Gastroesophageal sphincter (tissue), 4 donors: ENCODE measurements at regions not wholly inside any gene's neighbourhood (a gene's known extent, or its start where the extent isn't known, plus 50 kb on each side); places are given as distances from the start of the nearest gene placed in this dataset.

Source experiments
- ATAC-seq: fragments of 150-250 bp; one replicate; pipeline ENCODE4 v1.9.1; 2016; ENCODE audit warnings: mild to moderate bottlenecking, moderate library complexity
- H3K27ac ChIP-seq, 4 donors: fragments of 200-600 bp; sonication (generic) in 3 of 4; 1 replicate in 3 of 4; 2 replicates in 1 of 4; pipeline ENCODE4 v1.5.1; 2016 to 2019
- H3K27me3 ChIP-seq: fragments of 200-600 bp; sonication (generic); one replicate; pipeline ENCODE4 v1.5.1; 2019
- H3K36me3 ChIP-seq, 2 donors: fragments of 200-600 bp; sonication (generic); one replicate each; pipeline ENCODE4 v1.5.1; 2019; ENCODE audit warnings: control low read depth in 1 of 2
- H3K4me1 ChIP-seq, 3 donors: fragments of 200-600 bp; sonication (generic); 1 replicate in 2 of 3; 2 replicates in 1 of 3; pipeline ENCODE4 v1.5.1; 2016 to 2019; ENCODE audit warnings: control low read depth in 2 of 3
- H3K4me3 ChIP-seq, 2 donors: fragments of 200-600 bp; sonication (generic); one replicate each; pipeline ENCODE4 v1.5.1; 2019; ENCODE audit warnings: mild to moderate bottlenecking in 1 of 2, moderate library complexity in 1 of 2
- H3K9me3 ChIP-seq, 3 donors: fragments of 200-600 bp; sonication (generic); one replicate each; pipeline ENCODE4 v1.5.1; 2017 to 2019; ENCODE audit warnings: control low read depth in 2 of 3
- CTCF ChIP-seq, 4 experiments: fragments of 200-600 bp in 2 of 4; fragments of 450-650 bp in 2 of 4; sonication (generic) in 1 of 4; IDR thresholded peaks; one replicate each; pipeline ENCODE4 v1.5.1; 2017 to 2019; ENCODE audit warnings: antibody characterized with exemption in 4 of 4, mild to moderate bottlenecking in 2 of 4, moderate library complexity in 2 of 4
- EP300 ChIP-seq: sonication (generic); formaldehyde crosslinking; IDR thresholded peaks from one replicate; pipeline ENCODE4 v1.6.1; 2017; ENCODE audit warnings: antibody characterized with exemption, mild to moderate bottlenecking
- POLR2A ChIP-seq, 2 donors: fragments of 450-650 bp; IDR thresholded peaks; one replicate each; pipeline ENCODE4 v1.6.1; 2017; ENCODE audit warnings: antibody characterized with exemption in 2 of 2, mild to moderate bottlenecking in 2 of 2, moderate library complexity in 1 of 2
- POLR2AphosphoS5 ChIP-seq: sonication (generic); formaldehyde crosslinking; IDR thresholded peaks from one replicate; pipeline ENCODE4 v1.6.1; 2017; ENCODE audit warnings: antibody characterized with exemption
- WGBS, 2 donors: methylation state at CpG; one replicate each; pipeline ENCODE4 v1.1.5; 2018; ENCODE audit warnings: low coverage in 1 of 2; 5-methylcytosine and 5-hydroxymethylcytosine counted together

DNA sequence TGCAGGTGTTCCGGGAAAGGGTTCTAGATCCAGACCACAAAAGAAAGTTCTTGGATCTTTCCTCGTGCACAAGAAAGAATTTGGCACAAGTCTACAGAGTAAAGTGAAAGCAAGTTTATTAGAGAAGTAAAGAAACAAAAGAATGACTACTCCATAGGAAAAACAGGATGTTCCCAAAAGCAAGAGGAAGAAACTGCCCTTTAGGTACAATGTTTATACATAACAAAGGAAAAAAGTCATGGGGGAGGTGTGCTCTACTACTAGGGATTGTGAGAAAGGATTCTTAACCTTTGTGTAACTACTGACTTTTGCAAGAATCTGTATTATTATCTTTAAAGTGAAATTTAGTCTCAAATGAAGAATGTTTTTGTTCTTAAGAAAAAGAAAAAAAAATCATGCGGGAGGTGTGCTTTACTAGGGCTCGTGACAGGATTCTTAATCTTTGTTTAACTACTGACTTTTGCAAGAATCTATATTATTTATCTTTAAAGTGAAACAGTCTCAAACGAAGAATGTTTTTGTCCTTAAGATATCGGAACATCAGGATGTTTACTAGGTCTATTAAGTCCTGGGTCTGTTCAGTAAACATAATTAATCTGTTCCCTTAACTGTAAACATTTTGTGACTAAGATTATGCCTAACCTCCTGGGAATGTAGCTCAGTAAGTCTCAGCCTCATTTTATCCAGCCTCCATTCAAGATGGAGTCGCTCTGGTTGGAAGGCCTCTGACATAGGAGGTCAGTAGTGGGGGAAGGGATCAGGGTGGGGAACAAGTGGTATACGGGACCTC lies 110.4 kb upstream of the BEND4 start:
- Histone ChIP-seq H3K27me3 (no peaks in the 10 kb centered on the region), H3K4me1 (no peaks in the 10 kb centered on the region), H3K4me3 (no peak overlapping the region), H3K36me3 (no peaks in the 10 kb centered on the region), H3K27ac (no peak overlapping the region), H3K9me3 (peaks cover 0 to 5% (median 0%) of the 10 kb centered on the region in 3 donors)
- WGBS, 2 donors: 43 to 58% methylated on average over 8 of the region's 8 CpGs
- ATAC-seq: no peak
- no peak for TF ChIP-seq CTCF (IDR thresholded peaks at IDR 0.05)
- no peak for TF ChIP-seq EP300
- no peak for TF ChIP-seq POLR2AphosphoS5
- TF ChIP-seq POLR2A (IDR thresholded peaks at IDR 0.05): no peak

DNA sequence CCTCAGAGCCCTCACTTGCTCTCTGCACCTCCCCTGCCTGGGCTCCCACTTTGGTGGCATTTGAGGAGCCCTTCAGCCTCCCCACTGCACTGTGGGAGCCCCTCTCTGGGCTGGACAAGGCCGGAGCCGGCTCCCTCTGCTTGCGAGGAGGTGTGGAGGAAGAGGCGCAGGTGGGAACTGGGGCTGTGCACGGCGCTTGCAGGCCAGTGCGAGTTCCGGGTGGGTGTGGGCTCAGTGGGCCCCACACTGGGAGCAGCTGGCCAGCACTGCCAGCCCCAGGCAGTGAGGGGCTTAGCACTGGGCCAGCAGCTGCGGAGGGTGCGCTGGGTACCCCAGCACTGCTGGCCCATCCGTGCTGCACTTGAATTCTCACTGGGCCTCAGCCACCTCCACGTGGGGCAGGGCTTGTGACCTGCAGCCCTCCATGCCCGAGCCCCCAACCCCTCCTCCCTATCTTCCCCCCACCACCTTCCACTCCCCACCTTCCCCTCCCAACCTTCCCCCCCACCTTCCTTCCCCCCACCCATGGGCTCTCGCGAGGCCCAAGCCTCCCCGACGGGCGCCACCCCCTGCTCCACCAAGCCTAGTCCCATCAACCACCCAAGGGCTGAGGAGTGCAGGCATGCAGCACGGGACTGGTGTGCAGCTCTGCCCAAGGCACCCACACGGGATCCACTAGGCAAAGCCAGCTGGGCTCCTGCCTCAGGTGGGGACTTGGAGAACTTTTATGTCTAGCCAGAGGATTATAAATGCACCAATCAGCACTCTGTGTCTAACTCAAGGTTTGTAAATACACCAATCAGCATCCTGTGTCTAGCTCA lies 113.5 kb upstream of the BEND4 start:
- Histone ChIP-seq H3K36me3 (no peaks in the 10 kb centered on the region), H3K9me3 (peaks cover 0 to 5% (median 0%) of the 10 kb centered on the region in 3 donors), H3K27me3 (no peaks in the 10 kb centered on the region), H3K27ac (no peak overlapping the region), H3K4me3 (no peak overlapping the region), H3K4me1 (no peaks in the 10 kb centered on the region)
- WGBS, 2 donors: no CpG with 5 or more reads among the region's 20 CpGs
- ATAC-seq: no peak
- no peak for TF ChIP-seq CTCF (IDR thresholded peaks at IDR 0.05)
- no peak for TF ChIP-seq EP300
- TF ChIP-seq POLR2A (IDR thresholded peaks at IDR 0.05): no peak
- TF ChIP-seq POLR2AphosphoS5: no peak

DNA sequence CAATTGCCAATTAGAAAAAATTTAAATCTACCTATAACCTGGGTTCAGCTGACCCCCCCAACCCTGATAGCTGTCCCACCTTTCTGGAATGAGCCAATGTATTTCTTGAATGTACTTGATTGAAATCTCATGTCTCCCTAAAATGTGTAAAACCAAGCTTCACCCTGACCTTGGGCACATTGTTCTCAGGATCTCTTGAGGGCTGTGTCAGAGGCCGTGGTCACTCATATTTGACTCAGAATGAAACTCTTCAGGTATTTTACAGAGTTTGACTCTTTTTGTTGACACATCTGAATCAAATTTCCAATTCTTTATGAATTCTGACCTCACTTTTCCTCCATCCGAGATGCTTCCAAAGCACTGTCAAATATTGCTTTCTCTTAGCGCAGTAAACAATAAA lies 115.3 kb upstream of the BEND4 start:
- ATAC-seq: no peak
- no peaks in the 10 kb centered on the region for H3K27me3 ChIP-seq
- WGBS, 2 donors: 88 to 92% methylated on average over 1 to 3 of the region's 3 CpGs
- TF ChIP-seq POLR2AphosphoS5: no peak
- no peak for TF ChIP-seq POLR2A (IDR thresholded peaks at IDR 0.05)
- no peak for TF ChIP-seq EP300
- no peak for TF ChIP-seq CTCF (IDR thresholded peaks at IDR 0.05)
- H3K4me3 ChIP-seq: no peak overlapping the region
- peaks cover 0 to 5% (median 0%) of the 10 kb centered on the region in 3 donors for H3K9me3 ChIP-seq
- H3K36me3 ChIP-seq: no peaks in the 10 kb centered on the region
- no peak overlapping the region for H3K27ac ChIP-seq
- H3K4me1 ChIP-seq: no peaks in the 10 kb centered on the region

DNA sequence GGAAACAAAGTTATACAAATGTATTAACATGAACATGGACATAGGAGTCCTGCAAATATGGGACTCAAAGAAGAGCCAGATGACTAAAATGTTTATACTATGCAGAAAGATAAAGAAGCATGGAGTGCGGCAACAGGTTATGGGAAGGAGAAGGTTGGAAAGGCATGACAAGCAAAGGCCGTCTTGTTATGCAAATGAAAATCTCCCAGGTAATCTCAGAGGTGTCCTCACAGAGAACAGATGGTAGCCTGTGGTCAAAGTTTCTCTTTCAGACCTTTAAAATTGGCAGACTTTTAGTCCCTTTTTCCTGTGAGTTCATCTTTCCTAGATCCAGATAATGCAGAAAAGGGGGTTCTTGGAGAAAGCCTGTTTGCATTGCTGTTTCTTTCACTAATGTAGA lies 116.4 kb upstream of the BEND4 start:
- H3K9me3 ChIP-seq: peaks cover 0 to 5% (median 0%) of the 10 kb centered on the region in 3 donors
- no peak for ATAC-seq
- no peaks in the 10 kb centered on the region for H3K36me3 ChIP-seq
- 49 to 59% methylated on average over 2 of the region's 2 CpGs for whole genome bisulfite sequencing, 2 donors
- TF ChIP-seq EP300: no peak
- TF ChIP-seq POLR2A (IDR thresholded peaks at IDR 0.05): no peak
- TF ChIP-seq POLR2AphosphoS5: no peak
- TF ChIP-seq CTCF (IDR thresholded peaks at IDR 0.05): no peak
- H3K27ac ChIP-seq: no peak overlapping the region
- H3K4me3 ChIP-seq: no peak overlapping the region
- H3K27me3 ChIP-seq: no peaks in the 10 kb centered on the region
- no peaks in the 10 kb centered on the region for H3K4me1 ChIP-seq
